NCI-H128 (cell line): ENCODE measurements at regions not wholly inside any gene's neighbourhood (a gene's known extent, or its start where the extent isn't known, plus 50 kb on each side); places are given as distances from the start of the nearest gene placed in this dataset.

Experiments
- DNase-seq: peaks from one replicate; lab custom pipeline; 2025; ENCODE audit not compliant: unreplicated experiment; lab: John Stamatoyannopoulos, UW

- DNase-seq, result no peak
Measured at GRCh38 chr18:10207682-10208345, 246.6 kb upstream of the APCDD1 start.

GRCh38 chr18:10209302-10209701 lies 245.1 kb upstream of the APCDD1 start:
- no peak for DNase-seq

GRCh38 chr18:10210057-10210633 lies 244.3 kb upstream of the APCDD1 start:
- no peak for DNase-seq

- no peak for DNase-seq
Measured at GRCh38 chr18:10213526-10213925, 240.9 kb upstream of the APCDD1 start.

GRCh38 chr18:10215446-10215845 lies 239.0 kb upstream of the APCDD1 start:
- no peak for DNase-seq

- DNase-seq, result no peak
Measured at GRCh38 chr18:10216791-10217190, 237.6 kb upstream of the APCDD1 start.

- no peak for DNase-seq
Measured at GRCh38 chr18:10217211-10217610, 237.2 kb upstream of the APCDD1 start.

GRCh38 chr18:10225300-10225699 lies 229.1 kb upstream of the APCDD1 start:
- no peak for DNase-seq

GRCh38 chr18:10226971-10227370 lies 227.5 kb upstream of the APCDD1 start:
- DNase-seq, result no peak

- DNase-seq, result no peak
Measured at GRCh38 chr18:10228326-10228725, 226.1 kb upstream of the APCDD1 start.

- no peak for DNase-seq
Measured at GRCh38 chr18:10229458-10229857, 225.0 kb upstream of the APCDD1 start.

GRCh38 chr18:10230072-10230471 lies 224.4 kb upstream of the APCDD1 start:
- DNase-seq, result no peak

- no peak for DNase-seq
Measured at GRCh38 chr18:10231220-10231619, 223.2 kb upstream of the APCDD1 start.

- no peak for DNase-seq
Measured at GRCh38 chr18:10232062-10232461, 222.4 kb upstream of the APCDD1 start.

- DNase-seq, result no peak
Measured at GRCh38 chr18:10233082-10233875, 221.2 kb upstream of the APCDD1 start.

- DNase-seq, result no peak
Measured at GRCh38 chr18:10234281-10234680, 220.2 kb upstream of the APCDD1 start.

- no peak for DNase-seq
Measured at GRCh38 chr18:10234912-10235660, 219.3 kb upstream of the APCDD1 start.

- no peak for DNase-seq
Measured at GRCh38 chr18:10235661-10235952, 218.8 kb upstream of the APCDD1 start.

- no peak for DNase-seq
Measured at GRCh38 chr18:10239103-10239502, 215.3 kb upstream of the APCDD1 start.

- no peak for DNase-seq
Measured at GRCh38 chr18:10239991-10240634, 214.3 kb upstream of the APCDD1 start.

GRCh38 chr18:10240973-10241372 lies 213.5 kb upstream of the APCDD1 start:
- DNase-seq, result no peak
